NCI-H2107 treated with DMSO at 0.1 percent for 48 hours (cell line): ENCODE measurements at regions not wholly inside any gene's neighbourhood (a gene's known extent, or its start where the extent isn't known, plus 50 kb on each side); places are given as distances from the start of the nearest gene placed in this dataset.
"Not testable (repeated sequence)": the region's sequence is repeated elsewhere in the genome, so short reads cannot be mapped to it uniquely, and the experiment has no call there.

ENCODE experiments used
- DNase-seq: peaks from one replicate; lab custom pipeline; 2025; ENCODE audit not compliant: unreplicated experiment; lab: John Stamatoyannopoulos, UW

GRCh38 chr15:93759629-93760028 is 471.7 kb upstream of the MCTP2 start:
- DNase-seq: no peak

- no peak for DNase-seq
Observed at GRCh38 chr15:93758824-93759223, 472.5 kb upstream of the MCTP2 start.

GRCh38 chr15:93748710-93749109 is 482.7 kb upstream of the MCTP2 start:
- no peak for DNase-seq

- DNase-seq: not testable (repeated sequence)
Observed at GRCh38 chr15:93734976-93735375, 496.4 kb upstream of the MCTP2 start.

- no peak for DNase-seq
Observed at GRCh38 chr15:93730724-93731123, 500.6 kb upstream of the MCTP2 start.

- DNase-seq: no peak
Observed at GRCh38 chr15:93722165-93722564, 509.2 kb upstream of the MCTP2 start.

- no peak for DNase-seq
Observed at GRCh38 chr15:93720607-93721006, 510.8 kb upstream of the MCTP2 start.

- DNase-seq: no peak
Observed at GRCh38 chr15:93719921-93720351, 511.4 kb upstream of the MCTP2 start.

GRCh38 chr15:93716615-93717231 is 514.6 kb upstream of the MCTP2 start:
- DNase-seq: no peak

- no peak for DNase-seq
Observed at GRCh38 chr15:93709708-93710107, 521.7 kb upstream of the MCTP2 start.

GRCh38 chr15:93708724-93709445 is 522.5 kb upstream of the MCTP2 start:
- DNase-seq: no peak

- no peak for DNase-seq
Observed at GRCh38 chr15:93707751-93708150, 523.6 kb upstream of the MCTP2 start.

GRCh38 chr15:93706495-93707292 is 524.7 kb upstream of the MCTP2 start:
- DNase-seq: no peak

- DNase-seq: no peak
Observed at GRCh38 chr15:93705753-93706455, 525.5 kb upstream of the MCTP2 start.

GRCh38 chr15:93703092-93703739 is 528.1 kb upstream of the MCTP2 start:
- no peak for DNase-seq

GRCh38 chr15:93700051-93700450 is 531.3 kb upstream of the MCTP2 start:
- no peak for DNase-seq

GRCh38 chr15:93694033-93694432 is 537.3 kb upstream of the MCTP2 start:
- DNase-seq: no peak

- DNase-seq: no peak
Observed at GRCh38 chr15:93683651-93684050, 547.7 kb upstream of the MCTP2 start.

GRCh38 chr15:93671387-93671943 is 559.9 kb upstream of the MCTP2 start:
- no peak for DNase-seq

- no peak for DNase-seq
Observed at GRCh38 chr15:93670931-93671330, 560.4 kb upstream of the MCTP2 start.
